Fibroblast of skin of scalp (primary cell): ENCODE measurements at regions not wholly inside any gene's neighbourhood (a gene's known extent, or its start where the extent isn't known, plus 50 kb on each side); places are given as distances from the start of the nearest gene placed in this dataset.

Experiments
- DNase-seq: peaks from one replicate; pipeline ENCODE4 v3.0.0-alpha.2; 2013

DNA sequence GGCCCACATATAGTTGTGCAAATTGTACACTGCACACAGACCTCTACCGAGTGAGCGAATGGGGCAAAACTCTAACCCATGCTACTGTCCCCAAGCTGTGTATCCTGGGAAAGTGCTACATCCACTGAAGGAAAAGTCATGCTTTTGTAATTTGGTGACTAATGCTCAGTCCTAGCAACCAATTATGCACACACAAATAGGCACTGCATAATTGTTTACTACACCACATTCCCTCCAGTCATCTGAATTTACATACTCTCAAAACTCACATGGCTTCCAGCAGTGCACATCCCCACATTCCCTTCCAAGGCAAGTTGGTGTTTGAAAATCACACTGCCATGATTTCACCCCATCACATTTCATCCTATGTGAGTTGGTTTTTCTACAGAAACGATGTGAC is 125.9 kb upstream of the OSMR start:
- DNase-seq: peak; percentile 78

DNA sequence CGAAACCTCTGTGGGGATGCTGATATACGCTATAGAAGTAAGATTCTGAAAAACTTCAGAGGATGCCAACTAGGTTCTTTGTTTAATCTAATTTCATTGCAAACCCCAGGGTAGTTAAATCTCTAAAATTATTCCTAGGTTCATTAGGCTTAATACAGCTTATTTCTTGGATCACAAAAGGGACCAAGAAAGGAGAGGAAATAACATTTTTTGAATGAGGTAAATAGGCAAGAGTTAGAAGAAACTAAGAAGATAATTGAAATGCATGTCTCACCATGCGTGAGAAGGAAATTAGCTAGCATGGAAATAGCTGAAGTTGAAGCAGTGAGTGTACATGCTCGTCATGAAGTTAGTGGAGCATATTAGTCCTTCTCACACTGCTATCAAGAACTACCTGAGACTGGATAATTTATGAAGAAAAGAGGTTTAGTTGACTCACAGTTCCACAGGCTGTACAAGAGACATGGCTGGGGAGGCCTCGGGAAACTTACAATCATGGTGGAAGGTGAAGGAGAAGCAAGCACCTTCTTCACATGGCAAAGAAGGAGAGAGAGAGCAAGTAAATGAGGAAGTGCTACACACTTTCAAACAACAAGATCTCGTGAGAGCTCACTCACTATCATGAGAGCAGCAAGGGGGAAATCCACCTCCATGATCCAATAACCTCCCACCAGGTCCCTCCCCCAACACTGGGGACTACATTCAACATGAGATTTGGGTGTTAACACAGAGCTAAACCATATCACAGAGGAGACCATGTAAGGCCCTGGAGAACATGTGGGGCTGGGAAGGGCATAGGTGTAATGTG is 125.1 kb upstream of the OSMR start:
- DNase-seq: no peak

DNA sequence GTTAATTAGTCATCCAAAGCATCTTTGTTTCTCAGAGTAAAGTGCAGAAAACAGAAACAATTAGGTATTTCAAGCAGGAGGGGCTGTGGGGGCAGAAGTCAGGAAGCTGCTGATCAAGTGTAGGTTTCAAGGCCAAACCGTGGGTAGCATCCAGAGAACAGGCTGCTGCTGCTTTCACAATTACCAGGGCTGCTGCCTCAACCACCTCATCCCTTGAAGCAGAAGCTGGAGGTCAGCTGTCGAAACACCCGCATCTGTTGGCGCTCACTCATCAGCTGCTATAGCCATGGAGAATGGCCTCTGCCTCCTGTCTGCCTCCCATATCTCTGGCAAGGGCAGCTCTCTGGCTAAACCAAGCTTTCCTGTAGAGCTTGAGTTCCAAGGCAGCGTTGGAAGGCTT is 122.9 kb upstream of the OSMR start:
- no peak for DNase-seq

- no peak for DNase-seq
Observed at GRCh38 chr5:38723426-38723825, 122.4 kb upstream of the OSMR start.

- peak; percentile 82 for DNase-seq
Observed at GRCh38 chr5:38724301-38725030, 121.3 kb upstream of the OSMR start.

- DNase-seq: no peak
Observed at GRCh38 chr5:38725371-38725865, 120.4 kb upstream of the OSMR start.

DNA sequence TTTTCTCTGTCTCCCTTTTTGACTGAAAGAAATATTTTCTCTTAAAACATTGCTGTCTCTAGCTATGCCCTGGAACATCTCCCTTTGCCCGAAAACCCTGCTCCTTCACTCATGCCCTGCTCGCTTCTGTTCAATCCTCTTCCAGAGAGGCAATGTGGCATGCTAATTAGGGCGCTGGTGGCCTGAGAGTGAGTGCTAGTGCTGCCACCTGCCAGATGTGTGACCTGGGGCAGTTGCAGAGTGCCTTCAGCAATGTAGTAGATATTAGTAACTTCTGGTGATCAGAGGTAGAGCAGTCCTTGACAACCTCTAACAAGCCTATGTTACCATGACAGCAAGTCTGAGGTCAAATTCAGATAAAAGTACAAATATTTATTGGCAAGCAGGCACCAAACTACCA is 119.5 kb upstream of the OSMR start:
- DNase-seq: no peak

DNA sequence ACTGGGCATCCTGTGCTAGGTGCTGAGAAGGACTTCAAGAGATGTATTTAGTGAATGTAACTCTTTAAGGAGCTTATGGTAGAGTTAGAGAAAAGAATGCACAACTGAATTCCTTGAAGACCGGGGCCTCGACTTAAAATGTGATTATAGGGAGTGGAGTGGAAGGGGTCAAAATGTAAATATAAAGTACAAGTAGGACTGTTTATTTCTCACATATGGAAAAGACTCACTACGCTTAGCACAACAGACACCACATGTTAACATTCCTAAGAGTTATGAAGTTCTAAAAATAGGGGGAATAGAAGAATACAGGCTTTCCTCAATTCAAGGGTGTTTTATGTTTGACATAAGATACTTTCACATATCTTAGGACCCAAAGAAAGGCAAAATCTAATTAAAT is 117.8 kb upstream of the OSMR start:
- DNase-seq: no peak

- no peak for DNase-seq
Observed at GRCh38 chr5:38731461-38731860, 114.4 kb upstream of the OSMR start.

- DNase-seq: no peak
Observed at GRCh38 chr5:38734353-38734752, 111.5 kb upstream of the OSMR start.

- no peak for DNase-seq
Observed at GRCh38 chr5:38736089-38736488, 109.7 kb upstream of the OSMR start.

DNA sequence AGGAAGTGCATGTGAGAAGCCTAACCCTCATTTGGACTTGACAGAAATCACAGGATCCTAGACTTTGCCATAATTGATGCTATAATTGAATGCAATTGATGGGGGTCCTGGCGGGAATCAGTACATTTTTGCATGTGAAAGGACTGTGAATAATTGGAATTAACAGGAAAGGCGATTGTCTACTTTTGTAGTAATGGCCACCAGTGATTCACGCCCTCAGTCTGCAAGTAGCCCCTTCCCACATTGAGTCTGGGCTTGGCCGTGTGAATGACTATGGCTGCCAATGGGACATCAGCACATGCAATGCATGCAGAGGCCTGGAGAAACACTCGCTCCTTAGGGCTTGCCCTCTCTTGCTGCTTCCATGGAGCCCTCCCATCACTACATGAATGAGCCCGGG is 107.8 kb upstream of the OSMR start:
- no peak for DNase-seq

GRCh38 chr5:38739011-38739704 is 106.7 kb upstream of the OSMR start:
- DNase-seq: no peak

DNA sequence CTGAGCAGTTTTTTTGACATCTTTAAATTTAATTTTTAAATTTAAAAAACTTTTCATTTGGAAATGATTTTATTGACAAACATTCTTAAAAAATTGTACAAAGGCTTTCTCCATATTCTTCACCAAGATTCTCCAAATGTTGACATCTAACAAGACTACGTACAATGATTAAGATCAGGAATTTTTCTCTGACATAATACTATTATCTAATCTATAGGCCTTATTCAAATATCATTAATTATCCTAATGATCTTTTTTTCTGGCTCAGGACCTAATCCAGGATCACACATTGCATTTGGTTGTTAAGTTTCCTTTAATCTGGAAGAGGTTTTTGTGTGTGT is 106.1 kb upstream of the OSMR start:
- no peak for DNase-seq

- DNase-seq: no peak
Observed at GRCh38 chr5:38742821-38743220, 103.0 kb upstream of the OSMR start.

- DNase-seq: no peak
Observed at GRCh38 chr5:38743562-38743961, 102.2 kb upstream of the OSMR start.

GRCh38 chr5:38745836-38746732 is 99.7 kb upstream of the OSMR start:
- DNase-seq: no peak

GRCh38 chr5:38749861-38750260 is 96.0 kb upstream of the OSMR start:
- no peak for DNase-seq

DNA sequence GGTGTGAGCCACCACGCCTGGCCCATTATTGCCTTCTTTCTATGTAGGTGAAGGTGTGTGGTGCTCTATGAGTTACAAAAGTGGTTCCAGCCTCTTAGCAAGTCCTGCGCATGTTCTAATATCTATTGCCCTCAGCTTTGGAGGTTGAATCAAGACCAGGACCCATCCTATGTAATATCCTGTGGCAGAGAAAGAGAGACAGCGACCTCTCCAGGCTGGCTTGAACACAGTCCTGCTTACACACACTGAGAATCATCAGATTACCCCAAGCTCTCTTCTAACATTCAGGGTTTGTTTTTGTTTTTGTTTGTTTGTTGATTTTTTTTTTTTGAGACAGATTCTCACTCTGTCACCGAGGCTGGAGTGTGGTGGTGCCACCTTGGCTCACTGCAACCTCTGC is 94.7 kb upstream of the OSMR start:
- no peak for DNase-seq

DNA sequence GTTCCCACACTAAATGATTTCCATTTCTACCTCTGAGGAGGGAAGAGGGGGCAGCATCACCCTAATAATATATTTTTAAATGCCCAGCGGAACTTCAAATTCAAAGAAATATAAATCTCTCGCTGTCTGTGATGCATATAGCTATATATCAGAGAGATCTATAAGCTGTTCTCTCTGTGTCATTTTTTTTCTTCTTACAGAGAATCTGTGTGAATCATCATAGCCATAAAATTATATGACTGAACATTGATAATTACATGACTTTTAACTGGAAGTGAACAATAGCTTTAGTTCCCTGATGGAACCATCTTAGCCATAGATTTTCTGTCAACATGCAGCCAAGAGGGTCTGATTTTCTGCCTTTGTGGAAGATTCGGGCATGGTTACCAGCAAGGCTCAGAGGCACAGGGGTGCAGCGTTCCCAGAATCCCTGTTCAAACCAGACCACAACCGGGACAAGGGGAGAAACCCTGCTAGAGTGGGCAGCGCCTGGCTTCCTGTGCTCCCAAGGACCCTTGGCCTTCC is 93.7 kb upstream of the OSMR start:
- no peak for DNase-seq

DNA sequence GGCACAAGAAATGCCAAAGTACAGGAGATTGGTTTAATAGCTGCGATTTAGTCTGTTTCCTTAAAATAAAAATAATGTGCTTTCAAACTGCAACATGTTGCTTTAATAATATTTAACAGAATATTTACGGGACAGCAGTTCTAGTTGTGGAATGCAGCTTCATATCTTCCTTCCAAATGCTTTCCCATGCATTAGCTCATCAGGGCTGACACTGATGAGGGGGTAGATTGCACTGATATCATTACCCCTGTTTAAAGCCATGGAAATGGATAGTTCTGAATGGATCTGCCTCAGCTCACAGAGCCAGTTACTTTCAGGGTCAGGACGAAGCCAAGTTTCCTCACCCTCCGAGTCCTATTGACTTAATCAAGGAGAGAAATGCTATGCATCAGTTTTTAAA is 93.2 kb upstream of the OSMR start:
- no peak for DNase-seq

DNA sequence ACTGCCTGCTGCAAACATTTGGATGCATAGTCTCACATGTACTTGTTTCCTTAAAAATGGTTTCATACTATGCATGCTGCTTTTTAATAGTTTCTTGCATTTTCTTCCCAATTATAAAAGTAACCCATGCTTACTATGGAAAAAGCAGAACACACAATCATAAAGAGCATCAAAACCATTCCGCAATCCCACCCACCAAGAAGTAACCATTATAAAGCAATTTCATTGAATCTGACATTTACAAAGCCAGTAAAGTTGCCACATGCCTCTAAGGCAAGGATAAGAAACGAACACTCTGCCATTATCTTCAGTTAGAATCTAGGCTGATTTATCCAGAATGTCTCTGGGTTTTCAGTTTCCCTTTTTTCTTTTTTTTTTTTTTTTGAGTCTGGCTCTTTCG is 92.7 kb upstream of the OSMR start:
- no peak for DNase-seq
